SK-N-MC (cell line): ENCODE measurements at regions not wholly inside any gene's neighbourhood (a gene's known extent, or its start where the extent isn't known, plus 50 kb on each side); places are given as distances from the start of the nearest gene placed in this dataset.

Experiments used
- EZH2 ChIP-seq: fragments of 200-600 bp; sonication (generic); IDR thresholded peaks from one replicate; pipeline ENCODE4 v1.6.1; 2017; ENCODE audit warnings: antibody characterized with exemption
- FOXP2 ChIP-seq: optimal IDR thresholded peaks from 2 replicates; pipeline ENCODE3; 2011; ENCODE audit warnings: mild to moderate bottlenecking, moderate library complexity; ENCODE audit not compliant: insufficient read depth; ENCODE audit errors: extremely low read length, control extremely low read depth
- POLR2AphosphoS5 ChIP-seq: IDR thresholded peaks from 2 replicates; pipeline ENCODE4 v1.6.1; 2012; ENCODE audit warnings: mild to moderate bottlenecking, low read depth, low read length, borderline replicate concordance

GRCh38 chr3:25863011-25863415 is 73.1 kb downstream of the OXSM start:
- TF ChIP-seq EZH2: no peak
- no peak for TF ChIP-seq POLR2AphosphoS5
- TF ChIP-seq FOXP2: no peak
